GM21528 (cell line): ENCODE measurements at regions not wholly inside any gene's neighbourhood (a gene's known extent, or its start where the extent isn't known, plus 50 kb on each side); places are given as distances from the start of the nearest gene placed in this dataset.
"Not testable (repeated sequence)": the region's sequence is repeated elsewhere in the genome, so short reads cannot be mapped to it uniquely, and the experiment has no call there.

ENCODE experiments used
- ATAC-seq: cut with Tn5 transposase; IDR thresholded peaks from one replicate; pipeline ENCODE4 v1.9.1; 2021; ENCODE audit warnings: mild to moderate bottlenecking, moderate library complexity; ENCODE audit not compliant: unreplicated experiment, low FRiP score

DNA sequence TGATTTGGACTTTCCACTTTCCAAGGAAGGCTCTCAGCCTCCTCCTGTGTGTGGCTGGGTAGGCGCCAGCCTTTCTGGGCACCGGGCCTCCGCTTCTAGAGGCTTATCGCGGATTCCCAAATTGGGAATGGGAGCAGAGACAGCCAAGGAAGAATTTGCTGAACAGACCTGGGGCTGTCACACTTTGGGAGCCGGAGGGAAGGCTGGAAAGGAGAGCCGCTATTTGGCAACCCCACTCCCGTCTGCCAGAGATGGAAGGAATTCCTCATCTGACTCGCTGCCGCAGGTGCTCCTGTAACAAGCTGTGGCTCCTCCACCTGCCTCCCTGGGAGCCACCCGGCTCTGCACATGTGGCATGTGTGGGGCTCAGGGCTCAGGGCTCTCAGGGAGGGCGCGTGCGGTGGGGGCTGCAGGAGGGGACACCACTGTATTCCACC, 50.8 kb upstream of the ECHDC3 start:
- ATAC-seq = no peak

DNA sequence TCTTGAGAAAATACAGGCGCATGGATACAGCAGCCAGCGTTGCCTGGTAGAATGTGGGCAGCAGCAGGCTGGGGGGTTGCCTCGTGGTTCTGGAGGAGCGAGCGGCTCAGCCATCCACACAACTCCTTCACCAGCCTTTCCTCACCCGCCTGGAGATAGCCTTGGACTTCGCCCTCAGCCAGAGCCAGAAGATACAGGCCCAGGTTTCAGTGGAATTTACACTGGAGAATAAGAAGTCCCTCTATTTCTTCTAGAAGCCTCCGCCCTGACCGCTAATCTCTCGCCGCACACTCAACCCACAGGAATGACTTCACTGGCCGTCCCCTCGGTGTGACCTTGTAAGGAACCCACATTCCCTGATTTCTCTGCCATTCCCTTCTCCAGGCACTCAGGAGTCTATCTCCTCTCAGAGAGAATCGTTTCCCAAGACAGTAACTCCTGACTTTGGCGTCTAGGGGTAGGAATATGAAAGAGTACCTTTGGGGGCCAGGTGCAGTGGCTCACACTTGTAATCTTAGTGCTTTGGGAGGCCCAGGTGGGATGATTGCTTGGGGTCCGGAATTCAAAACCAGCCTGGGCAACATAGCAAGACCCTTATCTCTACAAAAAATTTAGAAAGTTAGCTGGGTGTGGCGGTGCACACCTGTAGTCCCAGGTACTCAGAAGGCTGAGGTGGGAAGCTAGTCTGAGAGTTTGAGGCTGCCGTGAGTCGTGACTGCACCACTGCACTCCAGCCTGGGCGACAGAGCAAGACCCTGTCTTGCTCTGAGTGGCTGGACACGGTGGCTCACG, 52.0 kb upstream of the ECHDC3 start:
- no peak for ATAC-seq

DNA sequence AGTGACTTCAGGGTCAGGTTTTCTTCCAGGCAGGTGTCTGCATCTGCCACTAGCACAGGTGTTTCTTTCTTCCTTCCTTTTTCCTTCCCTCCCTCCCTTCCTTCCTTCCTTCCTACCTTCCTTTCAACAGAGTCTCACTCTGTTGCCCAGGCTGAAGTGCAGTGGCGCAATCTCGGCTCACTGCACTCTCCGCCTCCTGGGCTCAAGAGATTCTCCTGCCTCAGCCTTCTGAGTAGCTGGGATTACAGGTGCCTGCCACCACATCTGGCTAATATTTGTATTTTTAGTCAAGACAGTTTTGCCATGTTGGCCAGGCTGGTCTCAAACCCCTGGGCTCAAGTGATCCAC, 53.8 kb upstream of the ECHDC3 start:
- ATAC-seq = not testable (repeated sequence)

DNA sequence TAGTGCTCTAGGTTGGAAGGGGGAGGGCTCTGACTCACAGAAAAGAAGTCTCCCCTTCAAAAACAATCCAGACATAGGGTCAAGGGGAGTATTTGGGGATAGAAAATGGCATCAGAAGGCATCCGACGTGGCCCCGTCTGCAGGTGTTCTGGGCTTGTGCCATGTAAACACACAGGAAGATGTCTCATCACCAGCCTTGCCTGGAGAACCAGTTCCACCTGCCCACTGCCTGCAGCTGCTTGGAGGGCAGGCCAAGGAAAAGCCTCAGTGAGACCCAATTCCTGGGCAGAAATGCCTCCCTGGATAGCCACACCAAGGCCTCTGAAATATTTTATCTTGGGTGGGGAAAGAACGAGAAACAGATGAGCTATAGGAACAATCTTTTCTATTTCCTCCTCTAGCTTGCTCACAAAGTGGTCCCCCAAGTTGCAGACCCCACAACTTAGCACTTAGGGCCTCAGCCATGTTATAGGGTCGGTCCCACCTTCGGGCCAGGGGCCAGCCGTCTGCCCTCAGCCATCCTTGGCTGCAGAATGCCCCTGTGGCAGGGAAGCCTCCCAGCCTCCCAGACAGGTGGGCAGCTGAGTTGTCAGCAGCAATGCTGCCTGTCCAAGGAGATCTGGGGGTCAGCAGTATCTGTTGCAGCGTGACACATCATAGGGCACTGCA, 54.3 kb upstream of the ECHDC3 start:
- no peak for ATAC-seq

DNA sequence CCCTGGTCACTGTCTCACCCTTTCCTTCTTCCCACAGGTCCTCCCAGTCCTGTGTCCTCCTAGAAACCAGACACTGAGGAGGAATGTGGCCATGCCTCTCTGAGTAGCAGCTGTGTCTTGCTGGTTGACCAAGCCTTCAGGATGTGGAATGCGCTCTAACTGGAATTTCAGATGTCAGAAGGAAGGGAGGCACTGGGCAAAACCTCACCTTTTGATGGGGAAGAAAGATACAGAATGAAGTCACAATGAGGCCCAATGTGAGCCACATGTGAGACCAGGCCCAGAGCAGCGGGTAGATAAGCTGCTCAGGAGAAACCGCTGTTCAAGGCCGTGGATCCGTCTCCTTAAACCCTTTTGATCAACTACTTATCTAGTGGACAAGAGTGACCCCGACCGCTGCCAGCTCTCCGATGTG, 54.8 kb upstream of the ECHDC3 start:
- no peak for ATAC-seq

DNA sequence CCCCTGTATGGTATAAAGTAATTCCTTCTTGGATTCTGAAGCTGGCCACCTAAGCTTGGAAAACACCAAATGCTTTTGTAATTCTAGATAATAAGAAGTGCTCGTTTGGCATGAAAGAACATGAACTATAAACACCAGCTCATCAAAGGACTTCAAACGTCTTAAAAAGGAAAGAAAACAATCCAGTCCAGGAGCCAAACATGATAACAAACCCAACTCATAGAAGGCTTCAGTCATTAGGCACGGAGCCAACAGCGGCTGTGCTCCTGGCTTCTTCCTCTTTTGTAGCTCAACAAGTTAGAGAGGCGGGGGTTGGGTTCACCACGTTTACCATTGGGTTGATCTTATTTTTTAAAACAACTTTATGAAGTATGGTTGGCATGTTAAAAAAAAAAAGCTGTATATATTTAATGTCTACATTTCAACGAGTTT, 56.4 kb upstream of the ECHDC3 start:
- ATAC-seq = no peak

DNA sequence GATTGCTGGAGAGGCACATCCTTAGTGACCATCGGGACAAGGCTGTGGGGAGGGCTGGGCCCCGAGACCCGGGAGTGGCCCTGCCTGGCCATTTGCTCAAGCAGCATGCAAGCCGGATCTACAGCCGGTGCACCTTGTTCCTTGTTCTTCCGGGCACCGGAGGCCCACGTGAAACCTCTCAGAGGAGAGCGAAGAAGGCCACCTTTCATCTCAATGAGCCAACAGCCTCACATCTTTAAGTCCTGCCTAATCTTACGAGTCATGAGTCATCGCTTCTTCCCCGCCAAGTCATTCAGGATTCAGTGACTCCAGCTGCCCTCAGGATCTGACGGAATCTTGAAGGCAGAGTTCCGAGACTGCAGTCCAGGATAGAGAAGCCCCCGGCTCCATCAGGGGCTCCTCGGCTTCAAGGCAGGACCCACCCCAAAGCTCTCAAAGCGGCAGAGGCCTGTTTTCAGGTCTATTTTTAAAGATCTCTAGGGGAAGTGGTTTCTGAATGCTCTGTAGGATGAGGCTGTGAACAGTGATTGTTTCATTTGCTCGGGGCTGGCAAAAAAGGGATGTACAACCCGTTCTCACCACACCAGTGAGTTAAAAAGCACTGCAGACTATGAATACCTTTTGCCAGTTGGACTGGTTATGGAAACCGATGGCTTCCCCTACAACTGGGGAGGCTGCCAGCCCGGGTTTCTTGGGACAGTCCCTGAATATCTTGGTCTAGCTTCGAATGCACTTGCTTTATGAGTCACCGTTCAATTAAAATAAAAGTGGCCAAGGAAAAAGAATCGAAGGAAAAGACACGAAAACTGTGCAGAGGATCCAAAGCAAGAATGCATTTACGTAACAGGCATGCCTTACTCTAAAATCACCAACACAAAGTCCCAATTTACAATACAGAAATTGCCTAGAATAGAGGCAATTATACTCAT, 57.2 kb upstream of the ECHDC3 start:
- ATAC-seq = peak; percentile 72

DNA sequence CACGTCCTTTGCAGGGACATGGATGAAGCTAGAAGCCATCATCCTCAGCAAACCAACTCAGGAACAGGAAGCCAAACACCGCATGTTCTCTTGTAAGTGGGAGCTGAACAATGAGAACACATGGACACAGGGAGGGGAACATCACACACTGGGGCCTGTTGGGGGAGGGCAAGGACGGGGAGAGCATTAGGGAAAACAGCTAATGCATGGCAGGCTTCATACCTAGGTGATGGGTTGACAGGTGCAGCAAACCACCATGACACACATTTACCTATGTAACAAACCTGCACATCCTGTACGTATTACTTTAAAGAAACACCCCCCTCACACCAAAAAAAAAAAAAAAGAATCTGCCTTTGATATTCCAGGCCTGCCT, 57.9 kb upstream of the ECHDC3 start:
- peak; percentile 20 for ATAC-seq

DNA sequence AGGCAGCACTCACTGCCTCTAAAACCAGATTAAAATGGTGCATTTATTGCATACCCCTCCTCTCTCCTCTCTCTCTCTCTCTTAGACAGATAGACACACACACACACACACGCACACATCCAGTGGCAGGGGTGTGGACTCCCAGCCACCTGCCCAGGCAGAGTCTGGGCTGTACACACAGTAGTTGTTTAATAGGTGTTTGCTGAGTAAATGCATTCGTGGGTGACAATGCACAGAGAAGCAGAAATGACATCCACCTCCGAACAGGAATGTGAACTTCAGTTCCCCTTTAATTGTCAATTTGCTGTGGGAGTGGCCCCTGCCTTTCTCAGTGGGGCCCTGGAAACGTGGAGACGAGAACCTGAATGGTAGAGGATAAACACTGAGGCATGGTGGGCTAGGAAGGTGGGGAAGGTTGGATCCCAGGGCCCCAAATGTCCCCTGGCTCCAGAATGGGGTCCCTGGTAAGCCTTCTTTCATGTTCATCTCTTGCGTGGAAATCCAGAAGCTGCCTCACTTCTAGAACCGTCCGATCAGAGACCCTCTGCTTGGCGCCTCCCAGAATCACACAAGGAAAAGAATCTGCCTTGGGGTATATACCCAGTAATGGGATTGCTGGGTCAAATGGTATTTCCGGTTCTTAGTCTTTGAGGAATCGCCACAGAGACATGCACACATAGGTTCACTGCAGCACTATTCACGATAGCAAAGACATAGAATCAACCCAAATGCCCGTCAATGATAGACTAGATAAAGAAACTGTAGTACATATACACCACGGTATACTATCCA, 58.5 kb upstream of the ECHDC3 start:
- no peak for ATAC-seq

DNA sequence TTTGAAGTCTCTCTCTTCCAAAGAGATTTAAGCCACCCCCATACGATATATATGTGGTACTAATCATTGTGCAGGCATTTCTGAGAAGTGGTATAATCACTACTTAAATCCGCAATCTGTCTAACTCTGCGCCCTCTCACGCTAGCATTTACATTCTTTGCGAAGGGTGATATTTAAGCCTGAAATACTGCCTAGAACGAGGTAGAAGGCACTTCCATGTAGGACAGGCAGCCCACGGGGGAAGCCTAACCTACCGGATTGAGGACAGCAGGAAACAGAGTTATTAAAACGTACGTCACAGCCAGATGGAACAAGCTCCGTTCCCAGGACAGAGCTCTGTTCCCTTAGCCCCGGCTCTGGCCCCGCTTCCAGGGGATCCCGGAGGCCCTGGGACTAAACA, 59.3 kb upstream of the ECHDC3 start:
- no peak for ATAC-seq

DNA sequence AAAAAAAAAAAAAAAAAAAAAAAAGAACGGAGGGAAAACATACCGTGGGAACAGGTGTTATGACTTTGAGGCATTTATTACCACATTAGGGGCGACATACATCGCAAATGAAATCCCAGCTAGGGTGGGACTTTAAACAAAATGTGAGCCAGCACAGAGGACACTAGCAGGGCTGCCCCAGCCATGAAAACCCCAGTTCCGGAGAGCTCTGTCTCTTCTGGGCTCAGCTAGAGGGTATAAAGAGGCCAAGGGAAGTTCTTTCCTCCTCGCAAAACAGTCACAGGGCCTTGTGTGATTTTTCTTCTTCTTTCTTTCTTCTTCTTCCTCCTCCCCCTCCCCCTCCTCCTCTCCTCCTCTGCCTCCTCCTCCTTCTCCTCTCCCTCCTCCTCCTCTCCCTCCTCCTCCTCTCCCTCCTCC, 59.9 kb upstream of the ECHDC3 start:
- no peak for ATAC-seq

DNA sequence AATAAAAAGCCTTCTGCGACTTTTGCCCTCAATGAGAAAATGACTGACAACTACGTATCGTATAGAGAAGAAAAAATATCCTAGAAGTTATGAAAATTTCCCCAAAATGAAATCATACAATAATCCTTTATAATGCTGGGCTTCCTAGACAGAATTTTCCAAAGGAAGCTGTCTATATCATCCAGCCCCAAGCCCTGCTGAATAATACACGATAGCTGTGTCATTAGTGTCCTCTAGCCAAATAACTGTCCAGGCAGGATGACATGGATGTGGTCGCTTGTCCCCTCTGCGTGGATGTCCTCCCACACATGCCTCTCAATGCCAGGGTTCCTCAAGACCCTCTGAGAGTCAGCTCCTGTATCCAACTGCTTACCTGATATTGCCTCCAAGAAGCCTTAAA, 61.7 kb upstream of the ECHDC3 start:
- no peak for ATAC-seq

DNA sequence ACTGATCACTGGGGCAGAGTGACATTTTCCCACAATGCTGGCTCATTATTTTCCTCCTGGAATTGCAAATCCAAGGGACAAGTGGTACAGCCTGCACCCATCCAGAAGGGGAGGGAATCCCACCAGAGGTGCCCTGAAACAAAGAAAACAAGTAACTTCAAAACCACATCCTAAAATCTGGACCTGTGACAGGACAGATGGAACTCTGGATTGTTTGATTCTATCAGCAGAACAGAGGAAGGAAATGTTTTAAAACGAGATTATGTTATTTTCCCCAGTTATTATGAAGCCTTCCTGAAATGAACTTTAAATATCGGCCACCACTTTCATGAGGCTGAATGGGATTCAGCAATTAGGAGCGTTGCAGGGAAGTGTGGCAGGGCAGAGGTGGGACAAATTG, 62.2 kb upstream of the ECHDC3 start:
- no peak for ATAC-seq

DNA sequence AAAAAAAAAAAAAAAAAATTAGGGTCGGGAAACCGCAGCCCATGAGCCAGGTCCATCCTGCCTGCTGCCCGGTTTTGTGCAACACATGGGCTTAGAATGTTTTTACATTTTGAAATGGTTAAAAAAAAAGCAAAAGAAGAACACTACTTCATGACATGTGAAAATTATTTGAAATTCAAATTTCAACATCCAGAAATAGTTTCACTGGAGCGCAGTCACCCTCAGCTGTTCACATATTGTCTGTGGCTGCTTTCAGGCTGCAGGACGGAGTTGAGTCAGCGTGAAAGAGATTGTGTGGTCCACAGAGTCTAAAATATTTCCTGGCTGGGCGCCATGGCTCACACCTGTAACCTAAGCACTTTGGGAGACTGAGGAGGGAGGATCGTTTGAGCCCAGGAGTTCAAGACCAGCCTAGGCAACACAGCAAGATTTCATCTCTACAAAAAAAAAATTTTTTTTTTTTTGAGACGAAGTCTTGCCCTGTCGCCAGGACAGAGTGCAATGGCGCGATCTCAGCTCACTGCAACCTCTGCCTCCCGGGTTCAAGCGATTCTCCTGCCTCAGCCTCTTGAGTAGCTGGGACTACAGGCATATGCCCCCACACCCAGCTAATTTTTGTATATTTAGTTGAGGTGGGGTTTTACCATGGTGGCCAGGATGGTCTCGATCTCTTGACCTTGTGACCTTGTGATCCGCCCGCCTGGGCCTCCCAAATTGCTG, 63.9 kb upstream of the ECHDC3 start:
- ATAC-seq = peak; percentile 84

DNA sequence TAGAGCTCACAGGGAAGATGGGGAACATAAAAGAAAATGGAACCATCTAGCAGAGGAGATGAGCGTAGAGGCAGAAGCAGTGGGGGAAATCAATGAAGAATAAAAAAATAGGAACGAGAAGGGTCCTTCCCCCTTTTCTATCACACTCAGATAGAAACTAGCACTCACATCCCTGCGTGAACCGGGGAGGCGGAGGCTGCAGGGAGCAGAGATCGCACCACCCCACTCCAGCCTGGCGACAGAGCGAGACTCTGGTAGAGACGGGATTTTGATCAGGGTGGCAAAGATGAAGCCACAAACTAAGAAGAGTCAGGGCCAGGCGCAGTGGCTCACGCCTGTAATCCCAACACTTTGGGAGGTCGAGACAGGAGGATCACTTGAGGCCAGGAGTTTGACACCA, 64.7 kb upstream of the ECHDC3 start:
- ATAC-seq = peak; percentile 33

DNA sequence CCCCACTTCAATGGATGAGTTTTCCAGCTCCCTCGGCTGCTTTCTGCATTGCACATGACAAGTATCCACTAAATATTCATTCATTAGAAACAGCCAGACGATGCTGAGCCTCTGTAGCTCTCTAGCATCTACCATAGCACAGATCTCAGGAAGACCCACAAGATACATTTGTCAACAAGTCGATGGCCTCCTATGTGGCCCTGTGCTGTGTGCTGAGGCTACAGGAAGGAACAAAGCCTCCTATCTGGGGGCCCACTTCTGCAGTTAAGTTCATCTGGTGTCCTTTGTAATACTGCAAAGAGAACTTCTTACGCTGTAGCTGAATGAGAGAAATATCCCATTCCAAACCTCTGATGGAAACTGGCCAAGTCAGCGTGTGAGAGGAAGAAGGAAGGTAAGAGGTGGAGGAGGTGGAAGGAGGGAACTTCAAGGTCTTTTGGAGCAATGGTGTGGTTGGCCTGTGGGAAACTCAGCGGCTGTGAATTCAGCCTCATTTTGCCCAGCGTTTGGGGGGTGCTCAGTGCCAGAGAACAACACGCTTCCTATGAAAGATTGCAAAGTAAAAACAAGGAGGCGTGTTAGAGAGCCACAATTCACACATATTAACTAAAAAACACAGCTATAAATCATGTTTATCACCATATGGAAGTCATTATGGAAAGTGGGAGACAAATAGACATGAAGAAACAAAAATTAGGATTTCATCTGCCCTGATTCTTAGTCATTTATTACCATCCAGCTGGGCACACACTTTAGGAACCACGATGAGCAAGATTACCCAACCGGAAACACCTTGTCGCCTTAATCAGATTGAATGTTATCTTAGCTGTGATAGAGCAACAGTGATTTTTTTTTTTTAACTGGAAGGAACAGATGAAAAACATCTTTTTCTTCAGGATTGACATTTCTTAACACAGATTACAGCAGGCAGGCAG, 62.2 kb upstream of the USP6NL start:
- ATAC-seq = no peak

DNA sequence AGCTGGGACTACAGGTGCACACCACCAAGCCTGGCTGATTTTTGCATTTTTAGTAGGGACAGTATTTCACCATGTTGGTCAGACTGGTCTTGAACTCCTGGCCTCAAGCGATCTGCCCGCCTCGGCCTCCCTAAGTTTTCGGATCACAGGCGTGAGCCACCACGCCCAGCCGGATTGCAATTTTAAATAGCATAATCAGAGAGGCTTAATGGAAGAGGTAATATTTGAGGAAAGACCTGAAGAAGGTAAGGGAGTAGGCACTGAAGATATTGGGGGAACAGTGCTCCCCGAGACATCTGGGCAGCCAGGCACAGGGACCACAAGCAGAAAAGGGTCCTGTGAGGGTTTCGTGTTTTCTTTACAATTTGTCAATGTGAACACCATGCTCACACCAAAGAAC, 61.4 kb upstream of the USP6NL start:
- ATAC-seq = no peak

DNA sequence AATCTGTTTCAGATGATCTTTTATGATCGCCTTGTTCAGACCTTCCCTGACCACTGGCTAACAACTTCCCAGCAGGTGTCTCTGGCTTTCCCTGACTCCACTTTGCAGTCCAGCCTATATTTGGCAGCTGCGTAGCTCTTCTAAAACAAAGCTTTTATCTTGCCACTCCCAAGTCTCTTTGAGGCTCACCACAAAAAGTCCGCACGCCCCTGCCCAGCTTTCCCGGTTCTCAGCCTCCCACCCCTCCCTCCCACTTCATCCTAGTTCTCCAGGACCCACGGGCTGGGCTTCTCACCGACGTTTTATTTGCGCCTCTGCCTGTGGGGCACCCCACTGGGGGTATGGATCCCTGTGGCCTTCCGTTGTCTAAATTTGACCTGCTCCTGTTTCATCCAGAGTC, 58.9 kb upstream of the USP6NL start:
- no peak for ATAC-seq
